Heart right ventricle (tissue), 16 donors: ENCODE measurements at regions not wholly inside any gene's neighbourhood (a gene's known extent, or its start where the extent isn't known, plus 50 kb on each side); places are given as distances from the start of the nearest gene placed in this dataset.

Source experiments
- ATAC-seq, 8 donors: fragments of 200-7000 bp; cut with Tn5 transposase; one replicate each; pipeline ENCODE4 v1.9.1; 2020; ENCODE audit warnings: mild to moderate bottlenecking in 8 of 8, moderate library complexity in 8 of 8, moderate number of reproducible peaks in 1 of 8
- DNase-seq, 2 donors: peaks; one replicate each; pipeline ENCODE4 v3.0.0-alpha.2; 2020
- H3K27ac ChIP-seq, 10 donors: fragments of 200-600 bp; sonication (generic) in 2 of 10; one replicate each; pipeline versions ENCODE4 v1.5.0 to v1.8.0; 2020 to 2022; ENCODE audit warnings: mild to moderate bottlenecking in 3 of 10
- H3K27me3 ChIP-seq, 7 donors: fragments of 200-600 bp; one replicate each; pipeline ENCODE4 v1.8.0; 2021 to 2022; ENCODE audit warnings: mild to moderate bottlenecking in 2 of 7
- H3K36me3 ChIP-seq, 9 donors: fragments of 200-600 bp; sonication (generic) in 1 of 9; one replicate each; pipeline versions ENCODE4 v1.5.0 to v1.8.0; 2020 to 2022; ENCODE audit warnings: mild to moderate bottlenecking in 2 of 9
- H3K4me1 ChIP-seq, 9 donors: fragments of 200-600 bp; sonication (generic) in 1 of 9; one replicate each; pipeline versions ENCODE4 v1.5.0 to v1.8.0; 2020 to 2022; ENCODE audit warnings: mild to moderate bottlenecking in 4 of 9
- H3K4me3 ChIP-seq, 10 donors: fragments of 200-600 bp; sonication (generic) in 2 of 10; one replicate each; pipeline versions ENCODE4 v1.5.0 to v1.8.0; 2020 to 2022; ENCODE audit warnings: mild to moderate bottlenecking in 7 of 10, moderate library complexity in 2 of 10
- H3K9me3 ChIP-seq, 11 donors: fragments of 200-600 bp in 10 of 11; sonication (generic) in 2 of 11; one replicate each; pipeline versions ENCODE4 v1.5.0 to v1.8.0; 2013 to 2022; ENCODE audit warnings: mild to moderate bottlenecking in 2 of 11, control low read depth in 1 of 11, moderate library complexity in 1 of 11
- WGBS, 2 donors: extraction: QIAGEN DNeasy Blood & Tissue Kit; methylation state at CpG; one replicate each; pipeline ENCODE4 v1.1.7; 2013; ENCODE audit warnings: inconsistent platforms in 1 of 2; 5-methylcytosine and 5-hydroxymethylcytosine counted together
- intact Hi-C, 10 donors: fragments of 100-400 bp; cut with DNase I; formaldehyde crosslinking; loops; one replicate each; pipeline versions ENCODE4 v1.11.1 to v1.14.2; 2022
- TF ChIP-seq, protein P1 (sequence below), 9 donors: fragments of 200-600 bp; sonication (generic) in 2 of 9; IDR thresholded peaks; one replicate each; pipeline versions ENCODE4 v1.5.0 to v1.8.0; 2021 to 2022; ENCODE audit warnings: antibody characterized with exemption in 9 of 9, mild to moderate bottlenecking in 5 of 9, moderate library complexity in 1 of 9
- donor health status: Arrhythmogenic right ventricular cardiomyopathy.
- donor health status: ischemic (EF 13 %, LVEDD 7.1; RV severe dilation, severe dysfunction).
- donor health status: healthy with polysubstance abuse.
- donor health status: DM: no; HTN: yes; CAD: no.
- donor health status: DM: no; HTN: no; CAD: no.
- donor health status: ischemic (EF 25% LVEDD 6.9; RV normal size, moderate dysfunction).
- donor health status: ischemic (EF 25% LVEDD 5.7; RV mildly dilated, moderate dysfunction).
- donor health status: healthy.
- donor health status: DM: yes; HTN: yes; CAD: no.
- donor health status: Ischemic cardiomyopathy.
- donor health status: ischemic (EF 35%, LVEDD 5.7; RV mildly dilated, moderate dysfunction).
- donor health status: nonischemic (EF 11% LVEDD 7.7; RV severe dilation, severe dysfunction).
- donor health status: DM: yes; HTN: yes; CAD: no.
- donor health status: PGD.
- donor health status: ischemic (EF 29% LVEDD 5.4; RV normal size, mild dysfunction).
- donor health status: nonischemic (EF 23%, LVEDD 6.1; RV moderate dilation, normal function).

DNA sequence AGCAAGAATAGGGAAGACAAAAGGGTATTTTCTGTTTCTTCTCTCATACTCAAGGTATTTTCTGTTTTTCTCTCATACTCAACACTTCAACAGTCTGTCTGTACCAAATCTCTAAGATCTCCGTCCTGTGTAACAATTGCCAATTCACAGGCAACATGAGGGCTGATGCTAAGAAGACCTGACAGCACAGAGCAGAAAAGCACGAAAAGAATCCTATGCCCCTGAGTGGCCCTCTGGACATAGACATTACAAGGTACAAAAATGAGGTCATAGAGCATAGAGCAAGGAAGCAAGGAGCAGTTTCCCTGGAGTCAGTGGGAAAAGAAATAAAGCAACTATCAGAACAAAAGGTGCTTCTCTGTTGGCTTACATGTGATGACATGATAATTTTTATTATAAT is 1612.6 kb upstream of the CELF4 start:
- TF ChIP-seq, protein P1, sequence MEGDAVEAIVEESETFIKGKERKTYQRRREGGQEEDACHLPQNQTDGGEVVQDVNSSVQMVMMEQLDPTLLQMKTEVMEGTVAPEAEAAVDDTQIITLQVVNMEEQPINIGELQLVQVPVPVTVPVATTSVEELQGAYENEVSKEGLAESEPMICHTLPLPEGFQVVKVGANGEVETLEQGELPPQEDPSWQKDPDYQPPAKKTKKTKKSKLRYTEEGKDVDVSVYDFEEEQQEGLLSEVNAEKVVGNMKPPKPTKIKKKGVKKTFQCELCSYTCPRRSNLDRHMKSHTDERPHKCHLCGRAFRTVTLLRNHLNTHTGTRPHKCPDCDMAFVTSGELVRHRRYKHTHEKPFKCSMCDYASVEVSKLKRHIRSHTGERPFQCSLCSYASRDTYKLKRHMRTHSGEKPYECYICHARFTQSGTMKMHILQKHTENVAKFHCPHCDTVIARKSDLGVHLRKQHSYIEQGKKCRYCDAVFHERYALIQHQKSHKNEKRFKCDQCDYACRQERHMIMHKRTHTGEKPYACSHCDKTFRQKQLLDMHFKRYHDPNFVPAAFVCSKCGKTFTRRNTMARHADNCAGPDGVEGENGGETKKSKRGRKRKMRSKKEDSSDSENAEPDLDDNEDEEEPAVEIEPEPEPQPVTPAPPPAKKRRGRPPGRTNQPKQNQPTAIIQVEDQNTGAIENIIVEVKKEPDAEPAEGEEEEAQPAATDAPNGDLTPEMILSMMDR (IDR thresholded peaks at IDR 0.05), result no peak
- Histone ChIP-seq H3K9me3 (peaks cover 0 to 6% (median 0%) of the 10 kb centered on the region in 11 donors), H3K27ac (no peak overlapping the region), H3K4me1 (no peaks in the 10 kb centered on the region), H3K4me3 (no peak overlapping the region), H3K36me3 (no peaks in the 10 kb centered on the region), H3K27me3 (no peaks in the 10 kb centered on the region)
- intact Hi-C loops, result no loop called here
- no peak for DNase-seq
- ATAC-seq, result no peak
- WGBS, 2 donors, result 78 to 79% methylated on average over 2 of the region's 2 CpGs

DNA sequence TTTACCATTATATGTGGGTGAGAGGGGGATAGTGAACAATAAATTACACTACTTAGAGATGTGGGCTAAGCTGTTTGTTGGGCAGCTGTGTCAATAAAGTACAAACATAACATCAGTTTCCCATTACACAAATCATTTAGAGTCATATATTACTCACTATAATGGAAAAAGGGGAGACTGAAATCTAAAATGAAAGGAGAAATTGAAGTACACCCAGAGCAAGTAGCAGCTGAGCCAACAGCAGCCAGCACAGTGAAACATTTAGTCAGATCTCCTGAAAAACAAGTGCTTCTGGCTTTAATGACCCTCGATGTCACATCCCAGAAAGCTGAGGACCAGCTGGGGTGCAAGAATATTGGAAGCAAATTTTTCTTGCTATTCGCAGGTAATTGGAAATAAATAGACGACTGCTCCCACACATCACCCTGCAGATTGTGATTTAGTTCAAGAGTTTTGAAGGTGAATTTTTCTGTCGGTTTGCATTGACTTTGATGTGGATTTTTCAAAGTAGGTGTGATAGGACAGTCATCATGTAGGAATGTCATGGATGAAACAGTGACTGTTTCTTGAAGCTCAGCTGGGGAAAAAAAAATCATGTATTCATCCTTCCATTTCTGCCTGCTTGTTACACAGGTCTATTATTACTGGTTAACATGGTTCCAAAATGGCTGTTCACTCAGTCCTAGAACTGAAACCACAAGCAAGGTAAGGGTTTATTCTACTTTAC is 1607.3 kb upstream of the CELF4 start:
- TF ChIP-seq, protein P1 (IDR thresholded peaks at IDR 0.05), result no peak
- WGBS, 2 donors, result 81 to 85% methylated on average over 4 of the region's 4 CpGs
- no peak overlapping the region for H3K4me3 ChIP-seq
- H3K4me1 ChIP-seq, result no peaks in the 10 kb centered on the region
- ATAC-seq (no peak), DNase-seq (no peak)
- peaks cover 0 to 6% (median 0%) of the 10 kb centered on the region in 11 donors for H3K9me3 ChIP-seq
- no peaks in the 10 kb centered on the region for H3K36me3 ChIP-seq
- no peaks in the 10 kb centered on the region for H3K27me3 ChIP-seq
- intact Hi-C loops, result no loop called here
- no peak overlapping the region for H3K27ac ChIP-seq

DNA sequence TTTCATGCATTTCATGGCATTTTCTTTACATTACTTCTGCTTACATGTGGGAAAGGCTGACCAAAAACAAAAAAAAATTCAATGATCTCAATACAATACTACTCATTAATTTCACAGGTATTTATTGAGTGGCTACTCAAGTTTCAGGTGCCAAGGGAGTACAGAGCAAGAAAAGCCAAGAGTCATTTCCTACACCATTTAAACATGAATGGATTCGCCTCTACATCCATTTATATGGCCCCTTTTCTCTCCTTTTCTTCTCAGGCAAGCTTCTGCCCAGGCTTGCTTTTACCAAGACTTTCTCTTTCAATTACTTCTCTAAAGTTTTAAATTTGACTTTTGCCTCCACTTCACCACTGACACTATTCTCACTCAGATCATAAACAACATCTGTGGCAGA is 1603.1 kb upstream of the CELF4 start:
- no peak for DNase-seq
- WGBS, 2 donors, result 89 to 93% methylated on average over 1 of the region's 1 CpG

DNA sequence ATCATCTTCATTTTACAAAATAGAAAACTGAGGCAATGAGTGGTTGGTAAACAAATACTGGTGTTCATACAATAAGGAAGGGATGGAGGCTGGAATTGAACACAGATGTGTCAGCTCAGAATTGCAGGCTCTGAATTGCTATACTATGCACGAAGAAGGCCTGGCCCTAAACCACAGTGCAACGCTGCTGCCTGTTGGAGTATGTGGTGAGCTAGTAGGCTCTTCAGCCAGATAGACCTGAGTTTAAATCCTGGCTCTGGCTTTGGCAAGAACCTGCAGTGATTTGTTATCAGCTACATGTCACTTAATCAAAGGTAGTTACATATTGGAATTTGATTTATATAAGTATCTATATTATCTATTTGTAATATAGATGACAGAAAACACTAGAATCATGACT is 1602.4 kb upstream of the CELF4 start:
- ATAC-seq (no peak), DNase-seq (no peak)
- no peak overlapping the region for H3K4me3 ChIP-seq
- intact Hi-C loops, result no loop called here
- H3K27ac ChIP-seq, result no peak overlapping the region
- no peaks in the 10 kb centered on the region for H3K27me3 ChIP-seq
- TF ChIP-seq, protein P1 (IDR thresholded peaks at IDR 0.05), result no peak
- no peaks in the 10 kb centered on the region for H3K4me1 ChIP-seq
- WGBS, 2 donors, result 89 to 93% methylated on average over 2 of the region's 2 CpGs
- H3K36me3 ChIP-seq, result no peaks in the 10 kb centered on the region
- no peaks in the 10 kb centered on the region for H3K9me3 ChIP-seq

More for the DNA sequence above, 1603.1 kb upstream of the CELF4 start:
- no peak for ATAC-seq
- no peaks in the 10 kb centered on the region for H3K36me3 ChIP-seq
- no peak overlapping the region for H3K27ac ChIP-seq
- TF ChIP-seq, protein P1 (IDR thresholded peaks at IDR 0.05), result no peak
- no peaks in the 10 kb centered on the region for H3K4me1 ChIP-seq
- no peaks in the 10 kb centered on the region for H3K27me3 ChIP-seq
- no peak overlapping the region for H3K4me3 ChIP-seq
- no peaks in the 10 kb centered on the region for H3K9me3 ChIP-seq
- intact Hi-C loops, result no loop called here
